Bone marrow (tissue), 2 donors: ENCODE measurements at regions not wholly inside any gene's neighbourhood (a gene's known extent, or its start where the extent isn't known, plus 50 kb on each side); places are given as distances from the start of the nearest gene placed in this dataset.

Experiments
- DNase-seq, 2 donors: peaks; one replicate each; lab custom pipeline; 2025; lab: John Stamatoyannopoulos, UW

GRCh38 chr4:113849771-113850170 lies 88.2 kb upstream of the CAMK2D start:
- DNase-seq, result no peak

GRCh38 chr4:113847710-113848109 lies 86.2 kb upstream of the CAMK2D start:
- DNase-seq, result no peak

DNA sequence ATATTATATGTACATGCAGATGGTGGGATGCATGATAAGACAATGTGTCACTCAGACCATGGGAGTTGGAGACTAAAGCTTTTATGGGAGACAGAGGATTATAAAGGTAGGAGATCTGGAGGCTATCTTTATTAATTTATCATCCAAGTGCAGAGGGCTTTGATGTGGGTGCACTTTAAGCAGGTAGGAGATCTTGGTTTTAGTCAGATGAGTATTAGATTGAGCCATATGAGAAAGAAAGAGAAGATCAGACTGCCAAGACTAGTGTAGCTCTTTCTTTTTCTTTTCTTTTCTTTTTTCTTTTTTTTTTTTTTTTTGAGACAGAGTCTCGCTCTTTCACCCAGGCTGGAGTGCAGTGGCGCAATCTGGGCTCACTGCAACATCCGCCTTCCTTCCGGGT lies 84.9 kb upstream of the CAMK2D start:
- no peak for DNase-seq

GRCh38 chr4:113845138-113845537 lies 83.6 kb upstream of the CAMK2D start:
- DNase-seq, result no peak

DNA sequence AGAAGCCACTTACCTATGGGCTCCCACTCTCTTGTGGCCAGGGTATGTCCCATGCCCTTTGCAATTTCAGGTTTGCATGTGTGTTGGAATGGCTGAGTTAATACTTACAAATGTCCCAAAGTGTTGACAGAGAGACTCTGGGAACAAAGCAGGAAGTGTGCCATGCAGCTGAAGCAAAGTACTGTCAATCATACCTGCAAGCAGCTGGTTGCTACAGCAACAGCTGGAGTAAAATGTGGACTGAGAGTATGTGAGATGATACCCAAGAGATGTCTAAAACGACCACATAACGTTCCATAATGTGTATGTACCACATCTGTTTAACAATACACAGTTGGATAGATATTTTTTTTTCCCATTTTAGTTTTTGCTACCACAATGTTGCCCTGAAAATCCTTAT lies 82.8 kb upstream of the CAMK2D start:
- no peak for DNase-seq

DNA sequence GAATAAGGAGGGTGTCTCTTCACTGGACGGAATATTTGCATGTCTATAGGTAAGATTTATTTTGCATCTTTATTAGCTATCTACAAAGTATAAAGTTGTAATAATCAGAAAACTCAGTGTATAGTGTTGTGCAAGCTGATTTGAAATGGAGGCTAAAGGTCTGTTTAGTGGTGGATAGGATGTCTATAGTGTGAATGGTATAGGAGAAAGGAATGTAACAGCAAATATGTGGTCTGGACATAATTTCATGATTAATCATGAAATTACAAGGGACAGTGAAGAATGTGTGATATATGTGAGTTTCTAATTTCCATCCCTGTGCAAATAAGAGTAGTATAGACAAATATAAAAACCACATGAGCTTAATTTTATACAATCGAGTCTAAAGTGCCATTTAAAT lies 79.3 kb upstream of the CAMK2D start:
- no peak for DNase-seq

GRCh38 chr4:113838460-113838859 lies 76.9 kb upstream of the CAMK2D start:
- no peak for DNase-seq

- DNase-seq, result peak in 1 of 2 donors; percentile 78
Measured at GRCh38 chr4:113837397-113837796, 75.9 kb upstream of the CAMK2D start.

- DNase-seq, result no peak
Measured at GRCh38 chr4:113835005-113835404, 73.5 kb upstream of the CAMK2D start.

DNA sequence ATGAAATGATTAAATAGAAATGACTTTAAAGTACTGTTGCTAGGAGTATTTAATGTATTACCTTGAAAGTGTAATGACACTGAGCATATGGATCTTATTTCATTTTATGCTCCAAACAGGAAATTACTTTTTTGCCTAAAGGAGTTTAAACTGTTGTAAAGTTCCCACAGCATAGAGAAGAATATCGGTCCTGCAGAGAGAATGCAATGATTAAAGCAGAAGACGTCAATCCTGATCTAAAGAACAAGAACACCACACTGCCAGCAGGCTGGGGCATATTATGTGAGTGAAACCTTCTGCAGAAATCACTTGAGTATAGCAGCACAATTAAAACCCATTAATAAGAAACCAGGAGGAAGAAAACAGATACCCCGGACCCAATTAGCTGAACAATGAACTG lies 72.8 kb upstream of the CAMK2D start:
- no peak for DNase-seq

DNA sequence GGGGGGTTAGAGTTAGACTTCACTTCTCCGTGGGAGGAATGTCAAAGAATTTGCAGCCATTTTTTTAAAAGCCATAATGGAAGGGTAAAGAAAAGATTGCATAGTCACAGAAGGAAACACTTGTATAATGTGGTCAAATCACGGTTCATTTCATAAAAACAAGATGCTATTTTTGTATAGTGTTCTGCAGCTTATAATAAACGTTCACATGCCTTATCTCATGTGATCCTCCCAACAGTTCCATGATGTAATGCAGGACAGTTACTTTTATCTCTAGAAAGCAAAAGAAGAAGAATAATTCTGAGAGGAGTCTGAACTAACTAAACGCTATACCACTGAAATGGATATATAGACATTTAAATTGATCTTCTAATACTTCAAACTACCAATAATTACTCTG lies 71.3 kb upstream of the CAMK2D start:
- no peak for DNase-seq

DNA sequence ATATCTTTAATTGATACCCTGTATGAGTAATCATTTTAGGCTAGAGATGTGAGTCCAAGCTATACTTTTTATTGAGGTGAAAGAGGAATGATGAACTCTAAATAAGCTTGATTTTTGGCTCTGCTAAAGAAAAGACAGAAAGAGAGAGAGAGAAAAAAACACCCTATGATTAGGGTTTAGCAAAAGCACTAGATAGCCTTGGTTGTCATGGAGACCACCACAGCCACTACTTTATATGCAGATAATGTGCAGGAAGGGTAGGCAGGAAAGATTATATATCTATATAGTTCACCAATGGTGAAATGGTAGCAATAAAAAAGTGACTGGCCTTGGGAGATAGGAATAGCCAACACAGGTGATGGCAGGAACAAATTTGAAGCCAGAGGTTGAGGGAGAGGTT lies 69.9 kb upstream of the CAMK2D start:
- no peak for DNase-seq

DNA sequence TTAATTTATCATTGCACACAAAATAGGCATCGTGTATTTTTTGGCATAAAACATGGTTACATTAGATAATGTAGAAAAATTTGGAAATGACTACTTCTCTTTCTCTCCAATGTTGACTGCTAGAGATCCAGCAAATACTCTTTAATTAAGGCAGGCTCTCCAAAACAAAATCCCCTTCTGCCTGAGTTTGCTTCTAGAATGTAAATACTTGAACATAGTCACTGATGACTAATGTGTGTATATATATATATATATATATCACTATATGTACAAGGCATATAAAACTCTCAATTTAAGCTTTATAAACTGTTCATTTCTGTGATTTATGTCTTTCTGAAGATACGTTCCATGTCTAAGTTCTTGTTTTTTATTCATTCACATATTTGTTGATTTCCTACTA lies 67.2 kb upstream of the CAMK2D start:
- DNase-seq, result no peak

DNA sequence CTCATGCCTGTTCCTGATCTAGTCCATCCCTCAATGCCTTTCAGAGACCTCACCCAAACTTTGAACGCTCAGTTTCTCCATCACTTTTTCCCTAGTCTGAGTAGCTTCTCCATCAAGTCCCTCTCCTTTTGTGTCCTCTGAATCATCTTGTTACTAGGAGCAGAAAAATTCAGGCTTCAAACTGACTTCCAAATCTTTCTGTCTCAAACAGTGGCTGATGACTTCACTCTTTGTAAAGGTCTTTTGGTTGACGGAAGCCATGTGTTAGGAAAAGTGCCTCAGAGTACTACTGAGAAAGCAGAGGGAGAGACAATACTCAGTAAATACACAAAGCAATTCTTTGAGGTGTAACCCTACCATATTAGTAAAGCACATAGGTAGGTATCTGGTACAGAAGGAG lies 65.7 kb upstream of the CAMK2D start:
- DNase-seq, result no peak

DNA sequence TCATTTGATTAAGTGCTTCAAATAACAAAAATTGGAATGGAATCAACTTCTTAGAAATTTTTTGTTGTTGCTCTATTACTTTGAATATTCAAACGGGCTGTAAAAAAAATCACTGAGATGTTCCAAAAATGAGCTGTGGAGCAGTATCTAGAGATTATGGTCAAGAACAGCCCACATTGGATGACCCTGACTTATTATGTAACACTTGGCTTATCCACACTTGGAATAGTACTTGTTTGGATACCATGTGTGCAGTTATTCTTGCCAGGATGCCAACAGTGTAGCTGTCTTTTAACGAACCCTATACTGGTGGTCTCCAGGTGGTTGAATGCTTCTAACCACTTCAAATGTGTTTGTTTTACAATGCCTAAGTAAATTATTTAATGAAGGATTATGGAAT lies 64.9 kb upstream of the CAMK2D start:
- DNase-seq, result no peak

- DNase-seq, result peak in 1 of 2 donors; percentile 45
Measured at GRCh38 chr4:113825272-113825671, 63.7 kb upstream of the CAMK2D start.

GRCh38 chr4:113824396-113824795 lies 62.9 kb upstream of the CAMK2D start:
- no peak for DNase-seq

GRCh38 chr4:113823291-113823659 lies 61.7 kb upstream of the CAMK2D start:
- no peak for DNase-seq

GRCh38 chr4:113822555-113823290 lies 61.2 kb upstream of the CAMK2D start:
- no peak for DNase-seq

DNA sequence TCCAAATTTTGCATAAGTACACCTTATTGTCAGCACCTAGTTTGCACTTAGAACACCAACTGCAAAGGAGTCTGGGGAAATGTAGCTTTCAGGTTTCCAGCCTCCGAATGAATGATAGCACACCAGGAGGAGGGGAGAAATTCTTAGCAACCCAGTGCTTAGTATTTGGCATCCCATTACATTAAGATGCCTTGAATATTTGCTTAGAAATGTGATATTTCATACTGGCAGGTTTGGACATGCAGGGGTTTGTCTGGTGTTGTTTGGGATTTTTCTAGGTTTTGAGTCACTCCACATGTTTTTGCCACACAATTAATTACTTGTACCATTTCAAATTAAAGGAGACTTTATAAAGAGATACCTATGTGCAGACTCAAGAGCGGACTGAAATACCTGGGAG lies 60.3 kb upstream of the CAMK2D start:
- DNase-seq, result no peak

DNA sequence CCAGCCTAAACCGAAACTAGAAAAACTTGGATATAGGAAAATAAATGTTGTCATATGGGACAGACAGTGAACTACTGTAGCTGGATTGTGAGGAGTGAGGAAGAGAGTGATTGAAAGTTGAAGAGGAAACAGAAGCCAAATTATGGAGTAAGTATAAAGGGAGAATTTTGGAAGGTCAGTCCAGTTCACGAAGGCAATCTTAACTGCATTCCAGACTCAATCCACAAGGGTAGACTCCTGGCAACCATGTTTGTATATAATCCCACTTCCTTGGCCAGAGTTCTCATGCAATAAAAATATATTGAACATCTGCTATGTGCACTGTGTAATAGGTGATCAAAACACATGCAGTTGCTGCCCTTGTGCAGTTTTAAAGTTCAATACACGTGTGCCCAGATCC lies 58.6 kb upstream of the CAMK2D start:
- DNase-seq, result no peak

- no peak for DNase-seq
Measured at GRCh38 chr4:113815826-113816225, 54.3 kb upstream of the CAMK2D start.

- no peak for DNase-seq
Measured at GRCh38 chr4:113811359-113811758, 49.8 kb upstream of the CAMK2D start.
